ENCODE measurements at regions not wholly inside any gene's neighbourhood (a gene's known extent, or its start where the extent isn't known, plus 50 kb on each side); places are given as distances from the start of the nearest gene placed in this dataset.

- Histone ChIP-seq H3K79me2 (ENCODE audit: insufficient read depth, low read length) (no peaks in the 10 kb centered on the region), H3K27ac (ENCODE audit: extremely low read length, insufficient read depth, low read length) (no peak overlapping the region), H2AFZ (ENCODE audit: low read length) (no peak overlapping the region), H3K9ac (ENCODE audit: insufficient read depth, low read depth, low read length) (no peak overlapping the region), H3K9me3 (ENCODE audit: low read length) (no peaks in the 10 kb centered on the region), H3K4me1 (ENCODE audit: insufficient read depth, low read length) (no peaks in the 10 kb centered on the region), H3K4me2 (ENCODE audit: low read depth, low read length) (no peak overlapping the region), H3K36me3 (replicated peaks in 1 of 2; ENCODE audit: control insufficient read depth in 1 of 2, insufficient read depth in 2 of 2, low read length in 2 of 2) (no peaks in the 10 kb centered on the region; a peak in 1 of 5 replicates), H3K27me3 (ENCODE audit: control insufficient read depth in 1 of 2, insufficient read depth in 2 of 2, low read length in 2 of 2) (peaks cover 0 to 10% of the 10 kb centered on the region in 2 experiments; a peak in 2 of 5 replicates), H3K4me3 (replicated peaks in 1 of 3; ENCODE audit: insufficient read depth in 1 of 3, low read depth in 2 of 3, low read length in 3 of 3) (no peak overlapping the region), H4K20me1 (ENCODE audit: insufficient read depth, low read length) (no peaks in the 10 kb centered on the region)
- in situ Hi-C loops (cut with HindIII; ENCODE audit: extremely low pct_ligation_motif_present, low pct_unique_long_range_greater_than_20kb) (no loop called here), intact Hi-C loops (cut with micrococcal nuclease; ENCODE audit: unreplicated experiment) (no loop called here)
- 34% methylated on average over 4 of the region's 4 CpGs for WGBS (ENCODE audit: low lambda C conversion rate)
- DNase-seq (ENCODE audit: low spot score) (no peak), FAIRE-seq (no peak), ATAC-seq (no peak)
- CTCF ChIA-PET (ENCODE audit: low intra/inter-chr PET ratio, low total read pairs) = no interaction called here
- no TSS peak for BruUV-seq (replicated peaks)
- POLR2A ChIA-PET = no interaction called here
- TF ChIP-seq ZNF281 (CRISPR knock-in tag; IDR thresholded peaks at IDR 0.05; ENCODE audit: borderline replicate concordance) = no peak
- no peak for TF ChIP-seq AGO2 (optimal IDR thresholded peaks at IDR 0.05; ENCODE audit: low read depth, low read length)
- TF ChIP-seq RBAK (CRISPR knock-in tag; IDR thresholded peaks at IDR 0.05) = no peak
- no peak for TF ChIP-seq ZFY (CRISPR knock-in tag; IDR thresholded peaks at IDR 0.05)
- TF ChIP-seq NCOA5 (CRISPR knock-in tag; IDR thresholded peaks at IDR 0.05) = no peak
- no peak for TF ChIP-seq ZNF280B (CRISPR knock-in tag; IDR thresholded peaks at IDR 0.05; ENCODE audit: borderline replicate concordance)
- TF ChIP-seq TAF1 (CRISPR knock-in tag; IDR thresholded peaks at IDR 0.05) = no peak
- TF ChIP-seq NCOR1 (IDR thresholded peaks at IDR 0.05; ENCODE audit: borderline replicate concordance, low read length) = no peak
- no peak for TF ChIP-seq E2F2 (CRISPR knock-in tag; IDR thresholded peaks at IDR 0.05; ENCODE audit: borderline replicate concordance)
- TF ChIP-seq TEAD3 (CRISPR knock-in tag; optimal IDR thresholded peaks at IDR 0.05; ENCODE audit: borderline replicate concordance) = no peak
- no peak for TF ChIP-seq ZBTB2 (CRISPR knock-in tag; IDR thresholded peaks at IDR 0.05; ENCODE audit: low read depth)
- no peak for TF ChIP-seq JUND (CRISPR knock-in tag; IDR thresholded peaks at IDR 0.05)
- no peak for TF ChIP-seq AKNA (CRISPR knock-in tag; IDR thresholded peaks at IDR 0.05; ENCODE audit: borderline replicate concordance)
- TF ChIP-seq SMAD3 (CRISPR knock-in tag; IDR thresholded peaks at IDR 0.05) = no peak
Measured at GRCh38 chr2:234158812-234159211, 108.3 kb downstream of the SPP2 start.

Measured in HepG2 (cell line).